Stimulated activated memory B cell treated with anti-CD40 and anti-IgM and Interleukin-4, amounts not matched to agents 10 μg/mL and 1 μg/mL and 100 μg/mL, for 72 hours (primary cell): ENCODE measurements at regions not wholly inside any gene's neighbourhood (a gene's known extent, or its start where the extent isn't known, plus 50 kb on each side); places are given as distances from the start of the nearest gene placed in this dataset.
"Not testable (repeated sequence)": the region's sequence is repeated elsewhere in the genome, so short reads cannot be mapped to it uniquely, and the experiment has no call there.

ENCODE experiments used
- ATAC-seq: fragments of 150-1000 bp; cut with Tn5 transposase; 2 replicates; pipeline ENCODE4 v1.10.0; 2021
- H3K27ac Mint-ChIP-seq: one replicate; pipeline ENCODE4 v1.8.0; 2022; ENCODE audit warnings: mild to moderate bottlenecking, mixed read lengths
- H3K27me3 Mint-ChIP-seq: one replicate; pipeline ENCODE4 v1.8.0; 2022; ENCODE audit warnings: mixed read lengths
- H3K36me3 Mint-ChIP-seq: one replicate; pipeline ENCODE4 v1.8.0; 2022; ENCODE audit warnings: mixed read lengths
- H3K4me1 Mint-ChIP-seq: one replicate; pipeline ENCODE4 v1.8.0; 2022; ENCODE audit warnings: mixed read lengths
- H3K4me3 Mint-ChIP-seq: one replicate; pipeline ENCODE4 v1.8.0; 2022; ENCODE audit warnings: mild to moderate bottlenecking, moderate library complexity, mixed read lengths
- H3K9me3 Mint-ChIP-seq: one replicate; pipeline ENCODE4 v1.8.0; 2022; ENCODE audit warnings: mixed read lengths

GRCh38 chr13:111004444-111004843 lies 89.6 kb upstream of the ANKRD10 start:
- H3K27me3 Mint-ChIP-seq, result peaks cover 11% of the 10 kb centered on the region
- no peak overlapping the region for H3K4me3 Mint-ChIP-seq
- H3K36me3 Mint-ChIP-seq, result no peaks in the 10 kb centered on the region

GRCh38 chr13:111001636-111002035 lies 86.8 kb upstream of the ANKRD10 start:
- H3K36me3 Mint-ChIP-seq, result no peaks in the 10 kb centered on the region
- H3K4me1 Mint-ChIP-seq, result peaks cover 14% of the 10 kb centered on the region
- H3K9me3 Mint-ChIP-seq, result peaks cover 3% of the 10 kb centered on the region
- H3K27me3 Mint-ChIP-seq, result peaks cover 11% of the 10 kb centered on the region
- ATAC-seq, result no peak
- H3K27ac Mint-ChIP-seq, result no peak overlapping the region
- no peak overlapping the region for H3K4me3 Mint-ChIP-seq

More at GRCh38 chr13:111004444-111004843, 89.6 kb upstream of the ANKRD10 start:
- ATAC-seq, result no peak
- H3K9me3 Mint-ChIP-seq, result peaks cover 7% of the 10 kb centered on the region
- H3K27ac Mint-ChIP-seq, result no peak overlapping the region
- peaks cover 7% of the 10 kb centered on the region for H3K4me1 Mint-ChIP-seq

GRCh38 chr13:110993788-110994187 lies 78.9 kb upstream of the ANKRD10 start:
- no peaks in the 10 kb centered on the region for H3K27me3 Mint-ChIP-seq
- ATAC-seq, result no peak
- H3K9me3 Mint-ChIP-seq, result peaks cover 6% of the 10 kb centered on the region
- no peak overlapping the region for H3K27ac Mint-ChIP-seq
- H3K36me3 Mint-ChIP-seq, result no peaks in the 10 kb centered on the region
- peaks cover 20% of the 10 kb centered on the region for H3K4me1 Mint-ChIP-seq
- H3K4me3 Mint-ChIP-seq, result no peak overlapping the region

GRCh38 chr13:110991991-110992508 lies 77.2 kb upstream of the ANKRD10 start:
- peaks cover 13% of the 10 kb centered on the region for H3K27me3 Mint-ChIP-seq
- peaks cover 10% of the 10 kb centered on the region for H3K4me1 Mint-ChIP-seq
- no peak overlapping the region for H3K27ac Mint-ChIP-seq
- H3K36me3 Mint-ChIP-seq, result no peaks in the 10 kb centered on the region
- no peak overlapping the region for H3K4me3 Mint-ChIP-seq
- no peak for ATAC-seq
- H3K9me3 Mint-ChIP-seq, result peaks cover 6% of the 10 kb centered on the region

DNA sequence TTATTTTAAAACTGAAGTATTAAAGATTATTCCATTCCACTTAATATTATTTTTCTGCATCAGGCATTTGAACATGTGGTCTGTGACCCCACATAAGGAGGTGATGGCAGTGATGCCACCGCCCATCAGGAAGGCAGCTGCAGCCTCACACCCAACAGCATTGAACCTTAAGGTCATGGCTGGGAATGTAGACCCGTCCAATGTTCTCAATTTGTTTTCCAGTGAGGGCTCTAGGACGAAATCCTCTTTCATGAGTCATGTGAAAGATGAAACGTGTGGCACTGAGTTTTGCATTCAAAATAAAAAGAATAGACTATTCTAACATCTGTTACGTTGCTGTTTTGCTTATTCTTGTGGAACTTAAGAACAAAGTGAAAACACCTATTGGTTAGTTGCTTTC lies 74.5 kb upstream of the ANKRD10 start:
- Mint-ChIP-seq H3K27me3 (peaks cover 28% of the 10 kb centered on the region), H3K27ac (no peak overlapping the region), H3K4me3 (no peak overlapping the region), H3K36me3 (no peaks in the 10 kb centered on the region), H3K4me1 (no peaks in the 10 kb centered on the region), H3K9me3 (no peaks in the 10 kb centered on the region)
- no peak for ATAC-seq

GRCh38 chr13:110985541-110985940 lies 70.7 kb upstream of the ANKRD10 start:
- Mint-ChIP-seq H3K27ac (no peak overlapping the region), H3K9me3 (no peaks in the 10 kb centered on the region), H3K36me3 (no peaks in the 10 kb centered on the region), H3K4me3 (no peak overlapping the region), H3K4me1 (no peaks in the 10 kb centered on the region), H3K27me3 (peaks cover 50% of the 10 kb centered on the region)
- no peak for ATAC-seq

GRCh38 chr13:110984798-110985197 lies 69.9 kb upstream of the ANKRD10 start:
- Mint-ChIP-seq H3K4me3 (no peak overlapping the region), H3K36me3 (no peaks in the 10 kb centered on the region), H3K9me3 (no peaks in the 10 kb centered on the region), H3K27ac (no peak overlapping the region), H3K4me1 (no peaks in the 10 kb centered on the region), H3K27me3 (peaks cover 50% of the 10 kb centered on the region)
- ATAC-seq, result no peak

- H3K36me3 Mint-ChIP-seq, result no peaks in the 10 kb centered on the region
- peaks cover under 1% of the 10 kb centered on the region for H3K9me3 Mint-ChIP-seq
- H3K27ac Mint-ChIP-seq, result no peak overlapping the region
- H3K27me3 Mint-ChIP-seq, result peaks cover 50% of the 10 kb centered on the region
- ATAC-seq, result no peak
- no peak overlapping the region for H3K4me3 Mint-ChIP-seq
- no peaks in the 10 kb centered on the region for H3K4me1 Mint-ChIP-seq
Observed at GRCh38 chr13:110984381-110984780, 69.5 kb upstream of the ANKRD10 start.

DNA sequence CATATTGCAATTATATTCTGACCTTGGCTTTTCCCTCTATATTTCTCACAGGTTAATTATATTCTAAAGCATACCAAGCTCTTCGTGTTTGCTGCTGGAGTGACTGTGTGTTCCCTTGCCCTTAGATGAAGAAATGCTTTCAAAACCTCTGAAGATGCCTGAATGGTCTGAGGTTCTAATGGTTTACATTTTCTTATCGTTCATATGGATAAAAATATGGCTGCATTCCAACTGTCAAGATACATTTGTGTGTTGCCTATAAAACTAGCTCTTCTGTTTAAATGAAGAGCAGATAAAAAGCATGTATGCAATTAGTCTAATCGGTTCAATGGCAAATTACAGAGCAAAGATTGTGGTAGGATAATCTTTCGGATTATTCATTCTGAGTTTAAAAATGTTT lies 68.4 kb upstream of the ANKRD10 start:
- no peak overlapping the region for H3K4me3 Mint-ChIP-seq
- no peak for ATAC-seq
- H3K27me3 Mint-ChIP-seq, result peaks cover 46% of the 10 kb centered on the region
- H3K9me3 Mint-ChIP-seq, result peaks cover 4% of the 10 kb centered on the region
- no peak overlapping the region for H3K27ac Mint-ChIP-seq
- H3K36me3 Mint-ChIP-seq, result no peaks in the 10 kb centered on the region
- H3K4me1 Mint-ChIP-seq, result no peaks in the 10 kb centered on the region

DNA sequence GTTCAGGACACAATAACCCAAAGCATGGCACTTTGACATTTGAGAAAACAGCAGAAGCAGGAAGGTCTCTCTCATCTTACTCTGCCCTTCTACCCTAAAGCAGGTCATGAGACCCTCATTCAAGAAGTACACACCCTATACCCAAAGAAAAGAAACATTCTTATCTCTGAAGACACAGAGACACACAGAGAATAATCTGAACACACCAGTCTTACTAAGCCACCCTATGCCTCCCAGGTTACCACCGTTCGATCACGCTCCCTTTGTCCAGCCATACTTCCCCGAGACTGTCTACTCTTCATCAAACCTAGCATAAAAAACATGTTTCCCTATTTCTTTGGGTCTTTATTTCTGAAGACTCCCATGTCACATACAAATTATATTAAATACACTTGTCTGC lies 66.5 kb upstream of the ANKRD10 start:
- ATAC-seq, result no peak
- no peak overlapping the region for H3K27ac Mint-ChIP-seq
- H3K4me3 Mint-ChIP-seq, result no peak overlapping the region
- H3K4me1 Mint-ChIP-seq, result no peaks in the 10 kb centered on the region
- peaks cover 30% of the 10 kb centered on the region for H3K27me3 Mint-ChIP-seq
- peaks cover 7% of the 10 kb centered on the region for H3K9me3 Mint-ChIP-seq
- no peaks in the 10 kb centered on the region for H3K36me3 Mint-ChIP-seq

DNA sequence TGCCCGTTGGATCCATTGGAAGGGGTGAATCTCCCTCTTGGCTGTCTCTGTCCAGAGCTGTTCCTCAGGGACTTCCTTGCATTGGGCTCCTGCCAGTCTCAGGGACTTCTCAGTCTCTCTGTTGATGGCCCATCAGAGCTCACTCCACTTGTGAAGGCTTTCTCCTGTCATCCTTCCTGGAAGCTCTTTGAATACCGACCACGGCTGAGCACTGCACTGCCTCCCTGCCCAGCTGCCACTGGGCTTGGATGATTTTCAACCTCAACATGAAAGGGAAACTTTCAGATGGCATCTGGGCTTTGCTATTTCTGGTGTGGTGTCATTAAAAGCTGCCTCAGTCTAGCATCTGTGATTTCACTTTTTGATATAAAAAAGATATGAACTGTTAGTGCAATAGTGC lies 66.1 kb upstream of the ANKRD10 start:
- no peak for ATAC-seq
- Mint-ChIP-seq H3K27ac (no peak overlapping the region), H3K4me3 (no peak overlapping the region)

GRCh38 chr13:110979149-110979548 lies 64.3 kb upstream of the ANKRD10 start:
- not testable (repeated sequence) for ATAC-seq, H3K4me1 Mint-ChIP-seq, H3K36me3 Mint-ChIP-seq, H3K27ac Mint-ChIP-seq, H3K4me3 Mint-ChIP-seq, H3K9me3 Mint-ChIP-seq
- peaks cover 20% of the 10 kb centered on the region for H3K27me3 Mint-ChIP-seq

More for the DNA sequence above, 66.1 kb upstream of the ANKRD10 start:
- Mint-ChIP-seq H3K4me1 (no peaks in the 10 kb centered on the region), H3K36me3 (no peaks in the 10 kb centered on the region), H3K9me3 (peaks cover 7% of the 10 kb centered on the region), H3K27me3 (peaks cover 27% of the 10 kb centered on the region)

GRCh38 chr13:110978390-110978789 lies 63.5 kb upstream of the ANKRD10 start:
- Mint-ChIP-seq H3K36me3 (no peaks in the 10 kb centered on the region), H3K4me3 (no peak overlapping the region), H3K9me3 (peaks cover 7% of the 10 kb centered on the region), H3K27me3 (peaks cover 20% of the 10 kb centered on the region), H3K27ac (no peak overlapping the region), H3K4me1 (no peaks in the 10 kb centered on the region)
- ATAC-seq, result no peak

DNA sequence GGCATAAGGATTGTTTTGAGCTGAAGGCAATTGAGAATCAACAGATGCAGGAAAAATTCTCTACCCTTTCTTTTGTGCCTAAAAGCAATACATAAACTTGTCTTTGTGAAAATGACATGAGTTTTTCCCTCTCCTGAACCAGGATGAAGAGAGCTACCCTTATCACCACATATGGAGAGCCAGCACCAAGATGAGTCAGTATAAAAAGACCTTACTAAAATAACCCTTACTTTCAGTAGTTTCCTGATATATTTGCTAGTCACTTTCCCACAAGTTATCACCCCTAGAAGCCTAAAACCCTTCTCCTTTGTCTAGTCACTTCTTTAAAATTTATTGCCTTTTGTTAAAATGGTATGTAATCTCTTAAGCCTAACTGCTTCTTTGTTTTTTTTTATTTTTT lies 61.9 kb upstream of the ANKRD10 start:
- Mint-ChIP-seq H3K27ac (no peak overlapping the region), H3K36me3 (no peaks in the 10 kb centered on the region), H3K9me3 (peaks cover 11% of the 10 kb centered on the region), H3K27me3 (peaks cover 17% of the 10 kb centered on the region), H3K4me1 (no peaks in the 10 kb centered on the region), H3K4me3 (no peak overlapping the region)
- no peak for ATAC-seq

DNA sequence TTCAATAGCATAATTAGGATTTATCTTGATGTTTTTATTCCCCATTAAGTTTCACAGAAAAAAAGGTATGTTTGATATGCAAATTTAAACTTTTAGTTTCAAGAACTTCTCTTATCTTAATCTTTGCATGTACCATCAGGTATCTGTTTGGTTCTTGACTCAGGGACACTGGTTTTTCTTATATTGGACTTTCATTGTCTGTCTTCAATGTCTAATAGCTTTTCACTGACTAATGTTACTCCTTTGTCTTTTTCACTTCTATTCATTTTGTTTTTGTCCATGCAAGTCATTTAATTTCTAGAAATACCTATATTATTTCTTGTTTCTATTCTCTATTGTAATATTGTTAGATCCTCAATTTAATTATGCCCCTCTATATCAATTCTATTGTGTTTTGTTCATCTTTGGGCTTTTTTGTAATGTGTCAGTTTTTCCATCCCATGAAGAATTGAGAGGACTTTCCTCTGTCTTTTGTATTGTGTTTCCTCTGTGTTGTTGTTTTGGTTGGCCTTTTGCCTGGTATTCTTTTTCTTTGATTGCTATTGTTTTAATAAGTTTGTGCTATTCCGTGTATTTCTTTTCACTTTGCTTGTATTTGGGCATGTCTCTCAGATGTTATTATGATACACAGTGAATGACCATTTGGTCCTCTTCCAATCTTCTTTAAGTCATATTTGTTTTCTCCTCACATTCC lies 58.3 kb upstream of the ANKRD10 start:
- Mint-ChIP-seq H3K9me3 (peaks cover 6% of the 10 kb centered on the region), H3K4me3 (no peak overlapping the region), H3K27me3 (peaks cover 9% of the 10 kb centered on the region), H3K36me3 (no peaks in the 10 kb centered on the region), H3K4me1 (no peaks in the 10 kb centered on the region), H3K27ac (no peak overlapping the region)
- no peak for ATAC-seq

DNA sequence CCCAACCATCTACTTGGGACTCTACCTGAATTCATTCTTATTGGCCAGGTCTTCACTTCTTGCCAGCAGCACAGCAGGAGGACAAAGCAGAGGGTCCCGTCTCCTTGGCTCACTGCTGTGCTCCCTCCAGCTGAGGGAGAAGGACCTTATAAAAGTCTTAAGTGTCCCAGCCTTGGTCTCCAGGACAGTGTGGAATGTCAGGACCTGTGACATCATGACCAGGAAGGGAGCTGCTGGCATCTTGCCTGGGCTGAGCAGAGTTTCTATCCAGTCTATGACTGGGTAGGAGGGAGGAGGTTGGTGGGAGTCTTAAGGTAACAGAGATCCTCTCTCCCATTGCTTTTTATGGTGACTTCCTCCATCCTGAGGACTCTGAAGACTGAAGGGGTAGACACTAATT lies 56.6 kb upstream of the ANKRD10 start:
- H3K4me3 Mint-ChIP-seq, result no peak overlapping the region
- H3K27me3 Mint-ChIP-seq, result peaks cover 9% of the 10 kb centered on the region
- H3K27ac Mint-ChIP-seq, result no peak overlapping the region
- peak; percentile 41 for ATAC-seq
- peaks cover 11% of the 10 kb centered on the region for H3K9me3 Mint-ChIP-seq
- peaks cover 6% of the 10 kb centered on the region for H3K36me3 Mint-ChIP-seq
- H3K4me1 Mint-ChIP-seq, result no peaks in the 10 kb centered on the region
